GM12878 (cell line): ENCODE measurements at regions not wholly inside any gene's neighbourhood (a gene's known extent, or its start where the extent isn't known, plus 50 kb on each side); places are given as distances from the start of the nearest gene placed in this dataset.

Experiments
- ATAC-seq: fragments of 200-7000 bp; cut with Tn5 transposase; 3 replicates; pipeline ENCODE4 v1.9.1; 2020; ENCODE audit warnings: mild to moderate bottlenecking, moderate library complexity
- BruUV-seq: library from RNA; stranded (reverse); fragments of 400-500 nt; replicated peaks from 2 replicates; lab custom pipeline; 2021; lab: Mats Ljungman, UMichigan
- CTCF ChIA-PET: fragments of 300-600 bp; sonication (Branson Sonifier 250); formaldehyde crosslinking; extraction: SDS; loops from one replicate; lab custom pipeline; 2021; ENCODE audit warnings: inconsistent platforms; lab: Yijun Ruan, JAX
- POLR2A ChIA-PET: fragments of 350-600 bp; formaldehyde crosslinking; extraction: SDS; loops from one replicate; lab custom pipeline; 2021; ENCODE audit warnings: inconsistent platforms; lab: Charles Lee
- RAD21 ChIA-PET: fragments of 300-600 bp; sonication (Branson Sonifier 250); formaldehyde crosslinking; loops from one replicate; lab custom pipeline; 2023; ENCODE audit warnings: antibody characterized with exemption; ENCODE audit not compliant: unreplicated experiment; lab: Charles Lee
- SMC1A ChIA-PET: fragments of 300-600 bp; sonication (Branson Sonifier 250); formaldehyde crosslinking; loops from one replicate; lab custom pipeline; 2023; ENCODE audit not compliant: unreplicated experiment, uncharacterized antibody; lab: Charles Lee
- DNase-seq: peaks from one replicate; pipeline ENCODE4 v3.0.0-alpha.2; 2011; ENCODE audit warnings: low read depth, low spot score
- FAIRE-seq: peaks from 3 replicates; lab custom pipeline; 2011; peaks lifted over from hg19 to GRCh38; lab: Jason Lieb, UNC
- H2AFZ ChIP-seq: 2 replicates; pipeline ENCODE4 v1.6.0; 2011; ENCODE audit warnings: low read depth, low read length, control low read depth; ENCODE audit not compliant: control insufficient read depth
- H3K27ac ChIP-seq: 2 replicates; pipeline ENCODE4 v1.5.1; 2011; ENCODE audit warnings: control low read depth; ENCODE audit not compliant: control insufficient read depth, insufficient read depth
- H3K27me3 ChIP-seq, 2 experiments: replicated peaks in 1 of 2; 2 replicates each; pipeline versions ENCODE4 v1.6.0 to v1.6.1; 2011; ENCODE audit warnings: low read length in 1 of 2; ENCODE audit not compliant: control insufficient read depth in 2 of 2, insufficient read depth in 2 of 2
- H3K36me3 ChIP-seq, 2 experiments: 2 replicates each; pipeline ENCODE4 v1.5.1; 2011; ENCODE audit warnings: low read length in 1 of 2; ENCODE audit not compliant: control insufficient read depth in 2 of 2, insufficient read depth in 2 of 2
- H3K4me1 ChIP-seq: 2 replicates; pipeline ENCODE4 v1.6.1; 2011; ENCODE audit warnings: mild to moderate bottlenecking, low read length, moderate library complexity, mixed read lengths; ENCODE audit not compliant: control insufficient read depth, insufficient read depth
- H3K4me2 ChIP-seq: 2 replicates; pipeline ENCODE4 v1.6.0; 2011; ENCODE audit warnings: control low read depth; ENCODE audit not compliant: control insufficient read depth, insufficient read depth
- H3K4me3 ChIP-seq: fragments of 200-600 bp; sonication (generic); 2 replicates; pipeline ENCODE4 v1.5.1; 2016
- H3K79me2 ChIP-seq: 2 replicates; pipeline ENCODE4 v1.6.0; 2011; ENCODE audit warnings: low read length; ENCODE audit not compliant: control insufficient read depth, insufficient read depth
- H3K9ac ChIP-seq: 2 replicates; pipeline ENCODE4 v1.8.0; 2011; ENCODE audit warnings: low read length, control low read depth, mixed read lengths; ENCODE audit not compliant: control insufficient read depth, insufficient read depth
- H3K9me3 ChIP-seq: replicated peaks from 3 replicates; pipeline ENCODE4 v1.5.1; 2011; ENCODE audit warnings: mild to moderate bottlenecking, low read length; ENCODE audit not compliant: control insufficient read depth, insufficient read depth
- H4K20me1 ChIP-seq: 2 replicates; pipeline ENCODE4 v1.6.0; 2011; ENCODE audit not compliant: control insufficient read depth, insufficient read depth
- ATF3 ChIP-seq: IDR thresholded peaks from 2 replicates; pipeline ENCODE4 v1.6.1; 2011; ENCODE audit warnings: low read depth, mild to moderate bottlenecking, low read length, moderate library complexity, borderline replicate concordance; ENCODE audit errors: extremely low read depth
- BCL3 ChIP-seq: IDR thresholded peaks from 2 replicates; pipeline ENCODE4 v1.6.1; 2011; ENCODE audit warnings: borderline replicate concordance, low read depth, mild to moderate bottlenecking, moderate library complexity, low read length; ENCODE audit not compliant: insufficient read depth, poor library complexity, severe bottlenecking
- CBFB ChIP-seq: IDR thresholded peaks from 2 replicates; pipeline ENCODE4 v1.6.1; 2016; ENCODE audit warnings: antibody characterized with exemption, low read depth
- CBX3 ChIP-seq: fragments of 200-600 bp; sonication (generic); IDR thresholded peaks from 2 replicates; pipeline ENCODE4 v1.6.1; 2016; ENCODE audit warnings: low read depth, borderline replicate concordance
- CEBPZ ChIP-seq: fragments of 150-350 bp; IDR thresholded peaks from 2 replicates; pipeline ENCODE4 v1.6.1; 2016; ENCODE audit warnings: low read depth, low read length
- CHD2 ChIP-seq: IDR thresholded peaks from 2 replicates; pipeline ENCODE4 v1.6.1; 2011; ENCODE audit warnings: low read depth, low read length, improper control_type of control experiment, borderline replicate concordance
- CHD4 ChIP-seq: fragments of 200-600 bp; sonication (generic); IDR thresholded peaks from 2 replicates; pipeline ENCODE4 v1.6.1; 2016; ENCODE audit warnings: mild to moderate bottlenecking
- ETV6 ChIP-seq, 2 experiments: fragments of 450-650 bp in 1 of 2; IDR thresholded peaks in 1 of 2; conservative IDR thresholded peaks in 1 of 2; 2 replicates each; pipeline ENCODE4 v1.6.1; 2014; ENCODE audit warnings: antibody characterized with exemption in 1 of 2, borderline replicate concordance in 1 of 2, low read depth in 1 of 2, mild to moderate bottlenecking in 1 of 2, moderate library complexity in 1 of 2
- FOXM1 ChIP-seq: IDR thresholded peaks from 2 replicates; pipeline ENCODE4 v1.6.1; 2012; ENCODE audit warnings: low read depth, mild to moderate bottlenecking, inconsistent platforms, low read length, moderate library complexity
- KDM1A ChIP-seq: fragments of 200-600 bp; sonication (generic); IDR thresholded peaks from 2 replicates; pipeline ENCODE4 v1.6.1; 2016; ENCODE audit warnings: borderline replicate concordance
- MEF2A ChIP-seq: IDR thresholded peaks from 2 replicates; pipeline ENCODE4 v1.6.1; 2011; ENCODE audit warnings: low read depth, mild to moderate bottlenecking, low read length, moderate library complexity; ENCODE audit not compliant: insufficient read depth
- MTA2 ChIP-seq: fragments of 450-650 bp; IDR thresholded peaks from 2 replicates; pipeline ENCODE4 v1.6.1; 2016; ENCODE audit warnings: low read depth, mild to moderate bottlenecking, moderate library complexity
- MTA3 ChIP-seq: IDR thresholded peaks from 2 replicates; pipeline ENCODE4 v1.6.1; 2012; ENCODE audit warnings: low read length, inconsistent platforms, borderline replicate concordance
- MYB ChIP-seq: fragments of 150-350 bp; IDR thresholded peaks from 2 replicates; pipeline ENCODE4 v1.6.1; 2014; ENCODE audit warnings: mild to moderate bottlenecking, low read depth, low read length, borderline replicate concordance
- NR2C1 ChIP-seq: fragments of 450-650 bp; IDR thresholded peaks from 2 replicates; pipeline ENCODE4 v1.6.1; 2017; ENCODE audit warnings: antibody characterized with exemption, mild to moderate bottlenecking, moderate library complexity
- NRF1 ChIP-seq: conservative IDR thresholded peaks from 2 replicates; pipeline ENCODE4 v1.6.1; 2011; ENCODE audit warnings: mild to moderate bottlenecking, low read depth, low read length, improper control_type of control experiment
- PML ChIP-seq: IDR thresholded peaks from 2 replicates; pipeline ENCODE4 v1.6.1; 2012; ENCODE audit warnings: low read length, inconsistent platforms
- SMAD1 ChIP-seq: fragments of 450-650 bp; IDR thresholded peaks from 2 replicates; pipeline ENCODE4 v1.6.1; 2018; ENCODE audit warnings: mild to moderate bottlenecking, low read depth; ENCODE audit not compliant: partially characterized antibody
- ZBED1 ChIP-seq: IDR thresholded peaks from 2 replicates; pipeline ENCODE4 v1.6.1; 2016; ENCODE audit warnings: borderline replicate concordance
- ZNF207 ChIP-seq: fragments of 450-650 bp; IDR thresholded peaks from 2 replicates; pipeline ENCODE4 v1.6.1; 2014; ENCODE audit warnings: antibody characterized with exemption, mild to moderate bottlenecking, borderline replicate concordance
- WGBS: methylation state at CpG from one replicate; pipeline ENCODE4 v1.1.6; 2016; ENCODE audit warnings: low lambda C conversion rate; ENCODE audit not compliant: insufficient replicate concordance, insufficient coverage; ENCODE audit errors: missing lambda C conversion rate; 5-methylcytosine and 5-hydroxymethylcytosine counted together
- in situ Hi-C: fragments of 300-500 bp; cut with MboI; formaldehyde crosslinking; loops from 9 replicates; pipeline ENCODE4 v1.14.3; 2018; ENCODE audit warnings: mixed read lengths
- intact Hi-C: fragments of 100-400 bp; cut with micrococcal nuclease; formaldehyde crosslinking; loops from one replicate; pipeline ENCODE4 v1.14.2; 2022; ENCODE audit not compliant: unreplicated experiment

- intact Hi-C loops (no loop called here), in situ Hi-C loops (no loop called here)
- Histone ChIP-seq H3K9me3 (no peaks in the 10 kb centered on the region), H3K9ac (no peak overlapping the region), H3K4me3 (no peak overlapping the region), H3K4me1 (no peaks in the 10 kb centered on the region), H3K79me2 (no peaks in the 10 kb centered on the region), H3K4me2 (no peak overlapping the region), H4K20me1 (no peaks in the 10 kb centered on the region), H2AFZ (no peak overlapping the region), H3K27me3 (no peaks in the 10 kb centered on the region; a peak in 1 of 4 replicates), H3K27ac (no peak overlapping the region), H3K36me3 (no peaks in the 10 kb centered on the region)
- DNase-seq (no peak), ATAC-seq (no peak), FAIRE-seq (no peak)
- ChIA-PET CTCF (interaction anchor here (0.6 to 1.5 kb wide), 2 partner anchors 42 to 320 kb away, joined by 3 to 6 read pairs; no protein-coding TSS in a partner anchor), SMC1A (interaction anchor here (0.8 kb wide), 1 partner anchor 43 kb away, joined by 3 read pairs; no protein-coding TSS in a partner anchor), POLR2A (no interaction called here), RAD21 (interaction anchor here (1.5 kb wide), 1 partner anchor 159 kb away, joined by 6 read pairs; no protein-coding TSS in a partner anchor)
- WGBS = 39% methylated on average over 4 of the region's 4 CpGs
- TF ChIP-seq MTA3 = no peak
- no peak for TF ChIP-seq ZNF207
- no peak for TF ChIP-seq CBFB
- TF ChIP-seq MYB = no peak
- TF ChIP-seq ZBED1 = no peak
- TF ChIP-seq CHD2 = no peak
- TF ChIP-seq NRF1 = no peak
- no peak for TF ChIP-seq MEF2A
- TF ChIP-seq BCL3 = no peak
- no peak for TF ChIP-seq CBX3
- no peak for TF ChIP-seq FOXM1
- TF ChIP-seq SMAD1 = no peak
- TF ChIP-seq NR2C1 = no peak
- TF ChIP-seq ETV6 (conservative IDR thresholded peaks at IDR 0.05 in 1 of 2, IDR thresholded peaks at IDR 0.05 in 1 of 2; ENCODE audit: borderline replicate concordance in 1 of 2, low read depth in 1 of 2) = no peak
- TF ChIP-seq CHD4 = no peak
- TF ChIP-seq KDM1A = no peak
- TF ChIP-seq ATF3 = no peak
- TF ChIP-seq CEBPZ = no peak
- no peak for TF ChIP-seq MTA2
- no peak for TF ChIP-seq PML
- BruUV-seq = no TSS peak
Measured at GRCh38 chr5:42015254-42015653, 90.2 kb downstream of the FBXO4 start.
